Esophagus squamous epithelium (tissue), 4 donors: ENCODE measurements at regions not wholly inside any gene's neighbourhood (a gene's known extent, or its start where the extent isn't known, plus 50 kb on each side); places are given as distances from the start of the nearest gene placed in this dataset.
"Not testable (repeated sequence)": the region's sequence is repeated elsewhere in the genome, so short reads cannot be mapped to it uniquely, and the experiment has no call there.

Source experiments
- CTCF ChIP-seq, 6 experiments: fragments of 450-650 bp in 4 of 6; fragments of 200-600 bp in 2 of 6; sonication (generic) in 2 of 6; IDR thresholded peaks; one replicate each; pipeline ENCODE4 v1.5.1; 2016 to 2019; ENCODE audit warnings: antibody characterized with exemption in 6 of 6, mild to moderate bottlenecking in 4 of 6, moderate library complexity in 4 of 6
- POLR2A ChIP-seq, 4 donors: fragments of 450-650 bp; IDR thresholded peaks; one replicate each; pipeline ENCODE4 v1.6.1; 2017; ENCODE audit warnings: antibody characterized with exemption in 4 of 4, mild to moderate bottlenecking in 4 of 4, moderate library complexity in 3 of 4

DNA sequence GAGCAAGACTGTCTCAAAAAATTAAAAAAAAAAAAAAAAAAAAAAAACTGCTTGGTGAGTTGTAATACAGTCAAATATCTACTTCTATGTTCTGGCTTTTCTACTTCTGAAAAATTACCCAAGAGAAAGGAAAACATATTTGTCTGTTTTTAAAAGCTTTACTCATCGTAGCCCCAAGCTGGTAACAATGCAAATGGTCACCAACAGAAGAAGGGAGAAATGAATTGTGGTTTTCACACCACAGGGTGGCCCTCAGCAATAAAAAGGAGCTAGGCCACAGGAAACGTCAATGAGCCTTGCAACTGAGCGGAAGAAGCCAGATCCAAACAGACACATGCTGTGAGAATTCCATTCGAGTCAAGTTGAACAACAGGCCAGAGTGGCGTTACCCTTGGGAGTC lies 121.0 kb downstream of the CDRT15L2 start:
- not testable (repeated sequence) for TF ChIP-seq CTCF, POLR2A (IDR thresholded peaks at IDR 0.05)
